A673 (cell line): ENCODE measurements at regions not wholly inside any gene's neighbourhood (a gene's known extent, or its start where the extent isn't known, plus 50 kb on each side); places are given as distances from the start of the nearest gene placed in this dataset.

ENCODE experiments used
- BruUV-seq: library from RNA; stranded (reverse); fragments of 400-500 nt; replicated peaks from 2 replicates; lab custom pipeline; 2021; lab: Mats Ljungman, UMichigan
- CTCF ChIA-PET: fragments of 300-600 bp; sonication (Branson Sonifier 250); formaldehyde crosslinking; loops from one replicate; lab custom pipeline; 2022; ENCODE audit warnings: antibody characterized with exemption; lab: Charles Lee
- POLR2A ChIA-PET: fragments of 300-600 bp; sonication (Branson Sonifier 250); formaldehyde crosslinking; loops from one replicate; lab custom pipeline; 2022; ENCODE audit warnings: antibody characterized with exemption; ENCODE audit not compliant: low non-redundant PET; lab: Charles Lee
- DNase-seq: peaks from one replicate; pipeline ENCODE4 v3.0.0-alpha.2; 2015; ENCODE audit warnings: low spot score
- H3K27ac ChIP-seq: fragments of 200-600 bp; sonication (generic); 2 replicates; pipeline ENCODE4 v1.5.1; 2016; ENCODE audit warnings: mixed run types, low read depth, mild to moderate bottlenecking, mixed read lengths, antibody characterized with exemption, low read length; ENCODE audit not compliant: poor library complexity, severe bottlenecking
- H3K27me3 ChIP-seq: fragments of 200-600 bp; sonication (generic); replicated peaks from 2 replicates; pipeline ENCODE4 v1.6.1; 2017; ENCODE audit warnings: mixed run types, low read depth, mild to moderate bottlenecking, mixed read lengths, antibody characterized with exemption, low read length; ENCODE audit not compliant: insufficient read depth, poor library complexity
- H3K36me3 ChIP-seq: fragments of 200-600 bp; sonication (generic); 2 replicates; pipeline ENCODE4 v1.6.1; 2016; ENCODE audit warnings: mixed run types, mild to moderate bottlenecking, mixed read lengths, antibody characterized with exemption, low read length; ENCODE audit not compliant: insufficient read depth, poor library complexity, severe bottlenecking
- H3K4me1 ChIP-seq: fragments of 200-600 bp; sonication (generic); 2 replicates; pipeline ENCODE4 v1.6.1; 2017; ENCODE audit warnings: mixed run types, mild to moderate bottlenecking, mixed read lengths, antibody characterized with exemption, low read length; ENCODE audit not compliant: insufficient read depth, poor library complexity, severe bottlenecking
- H3K4me3 ChIP-seq: fragments of 200-600 bp; sonication (generic); 2 replicates; pipeline ENCODE4 v1.5.1; 2016; ENCODE audit warnings: low read depth, mixed run types, mild to moderate bottlenecking, mixed read lengths, low read length; ENCODE audit not compliant: poor library complexity, severe bottlenecking
- H3K9me3 ChIP-seq: fragments of 200-600 bp; sonication (generic); 2 replicates; pipeline ENCODE4 v1.6.1; 2016; ENCODE audit warnings: mixed run types, low read depth, mild to moderate bottlenecking, mixed read lengths, antibody characterized with exemption, low read length; ENCODE audit not compliant: poor library complexity, severe bottlenecking
- EZH2 ChIP-seq: fragments of 200-600 bp; sonication (generic); IDR thresholded peaks from 2 replicates; pipeline ENCODE4 v1.6.1; 2017; ENCODE audit warnings: borderline replicate concordance, low read depth, mild to moderate bottlenecking, mixed read lengths, antibody characterized with exemption, low read length; ENCODE audit not compliant: poor library complexity, severe bottlenecking
- intact Hi-C: fragments of 100-400 bp; cut with micrococcal nuclease; formaldehyde crosslinking; loops from one replicate; pipeline ENCODE4 v1.10.0; 2022; ENCODE audit not compliant: unreplicated experiment
- TF ChIP-seq, protein P1 (sequence below): fragments of 300-800, 200-600 bp; sonication (generic); conservative IDR thresholded peaks from 2 replicates; pipeline ENCODE4 v1.5.1; 2017; ENCODE audit warnings: low read depth, mild to moderate bottlenecking, antibody characterized with exemption, low read length, moderate library complexity, mixed read lengths

DNA sequence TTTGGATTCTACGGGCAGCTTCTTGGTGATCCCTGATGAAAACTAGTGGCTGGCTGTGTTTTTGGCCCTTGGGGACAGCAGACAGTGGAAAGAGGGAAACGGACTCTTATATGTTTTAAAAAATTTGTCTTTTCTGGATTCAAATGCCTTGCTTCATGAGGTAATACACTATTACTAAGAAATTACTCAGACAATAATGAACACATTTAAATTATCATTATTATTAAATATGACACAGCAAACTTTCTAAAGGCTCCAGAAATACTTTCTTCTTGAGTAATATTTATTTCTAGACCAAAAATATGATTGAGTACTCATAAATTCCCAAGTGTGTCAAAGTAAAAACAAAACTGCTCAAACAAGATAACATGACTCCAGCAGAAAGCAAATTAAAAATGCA is 520.7 kb upstream of the AADAT start:
- BruUV-seq, result no TSS peak
- no peak overlapping the region for H3K27ac ChIP-seq

DNA sequence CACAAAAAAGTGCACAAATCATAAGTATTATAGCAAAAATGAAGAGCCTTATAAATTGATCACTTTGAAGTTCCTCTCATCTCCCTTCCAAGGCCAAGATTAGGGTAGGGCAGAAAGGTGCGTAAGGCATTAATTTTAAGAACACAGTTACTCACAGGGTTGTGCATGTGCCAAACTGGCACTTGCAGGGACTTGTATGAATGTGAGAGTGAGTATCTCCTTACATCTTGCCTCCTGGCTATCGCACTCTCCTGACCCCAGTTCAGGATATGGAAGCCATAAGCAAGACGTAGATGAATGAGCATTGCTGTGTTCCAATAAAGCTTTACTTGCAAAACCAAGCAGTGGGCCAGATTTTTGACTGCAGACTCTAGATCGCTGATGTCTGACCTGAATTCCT is 510.1 kb upstream of the AADAT start:
- Histone ChIP-seq H3K36me3 (no peaks in the 10 kb centered on the region), H3K4me1 (no peaks in the 10 kb centered on the region), H3K27ac (no peak overlapping the region), H3K9me3 (peaks cover 3% of the 10 kb centered on the region), H3K4me3 (no peak overlapping the region), H3K27me3 (no peaks in the 10 kb centered on the region)
- TF ChIP-seq EZH2, result no peak
- TF ChIP-seq, protein P1, sequence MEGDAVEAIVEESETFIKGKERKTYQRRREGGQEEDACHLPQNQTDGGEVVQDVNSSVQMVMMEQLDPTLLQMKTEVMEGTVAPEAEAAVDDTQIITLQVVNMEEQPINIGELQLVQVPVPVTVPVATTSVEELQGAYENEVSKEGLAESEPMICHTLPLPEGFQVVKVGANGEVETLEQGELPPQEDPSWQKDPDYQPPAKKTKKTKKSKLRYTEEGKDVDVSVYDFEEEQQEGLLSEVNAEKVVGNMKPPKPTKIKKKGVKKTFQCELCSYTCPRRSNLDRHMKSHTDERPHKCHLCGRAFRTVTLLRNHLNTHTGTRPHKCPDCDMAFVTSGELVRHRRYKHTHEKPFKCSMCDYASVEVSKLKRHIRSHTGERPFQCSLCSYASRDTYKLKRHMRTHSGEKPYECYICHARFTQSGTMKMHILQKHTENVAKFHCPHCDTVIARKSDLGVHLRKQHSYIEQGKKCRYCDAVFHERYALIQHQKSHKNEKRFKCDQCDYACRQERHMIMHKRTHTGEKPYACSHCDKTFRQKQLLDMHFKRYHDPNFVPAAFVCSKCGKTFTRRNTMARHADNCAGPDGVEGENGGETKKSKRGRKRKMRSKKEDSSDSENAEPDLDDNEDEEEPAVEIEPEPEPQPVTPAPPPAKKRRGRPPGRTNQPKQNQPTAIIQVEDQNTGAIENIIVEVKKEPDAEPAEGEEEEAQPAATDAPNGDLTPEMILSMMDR, result no peak
- no TSS peak for BruUV-seq
- intact Hi-C loops, result no loop called here
- ChIA-PET CTCF (no interaction called here), POLR2A (no interaction called here)
- DNase-seq, result no peak

More for the DNA sequence above, 520.7 kb upstream of the AADAT start:
- Histone ChIP-seq H3K27me3 (no peaks in the 10 kb centered on the region), H3K4me3 (no peak overlapping the region), H3K4me1 (no peaks in the 10 kb centered on the region), H3K9me3 (peaks cover 4% of the 10 kb centered on the region), H3K36me3 (no peaks in the 10 kb centered on the region)
- ChIA-PET CTCF (no interaction called here), POLR2A (no interaction called here)
- intact Hi-C loops, result no loop called here
- no peak for DNase-seq
- TF ChIP-seq EZH2, result no peak
- TF ChIP-seq, protein P1, result no peak

DNA sequence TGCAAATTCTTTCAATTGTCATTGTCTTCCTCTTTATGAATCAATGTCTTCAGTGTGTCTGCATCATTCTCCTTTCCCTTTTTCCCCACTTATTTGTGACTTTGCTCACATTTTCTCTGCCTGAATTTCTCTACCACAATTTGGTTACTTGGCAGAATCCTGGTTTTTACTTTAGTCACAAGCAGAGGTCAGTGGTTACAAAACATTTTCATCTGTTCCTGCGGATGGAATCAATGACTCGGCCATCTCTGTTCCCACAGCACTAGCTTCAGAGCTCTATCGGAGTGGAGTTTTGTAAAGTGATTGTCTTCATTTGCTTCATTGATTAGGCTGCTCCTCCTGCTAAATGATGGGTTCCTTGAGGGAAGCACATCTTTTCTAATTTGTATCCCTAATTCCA is 501.3 kb upstream of the AADAT start:
- no peaks in the 10 kb centered on the region for H3K36me3 ChIP-seq
- ChIA-PET POLR2A (no interaction called here), CTCF (no interaction called here)
- H3K4me1 ChIP-seq, result no peaks in the 10 kb centered on the region
- DNase-seq, result no peak
- H3K27ac ChIP-seq, result no peak overlapping the region
- no peak for TF ChIP-seq EZH2
- TF ChIP-seq, protein P1, result no peak
- no peak overlapping the region for H3K4me3 ChIP-seq
- intact Hi-C loops, result no loop called here
- no peaks in the 10 kb centered on the region for H3K9me3 ChIP-seq
- BruUV-seq, result no TSS peak
- H3K27me3 ChIP-seq, result no peaks in the 10 kb centered on the region
